ENCODE measurements at regions not wholly inside any gene's neighbourhood (a gene's known extent, or its start where the extent isn't known, plus 50 kb on each side); places are given as distances from the start of the nearest gene placed in this dataset.
"Not testable (repeated sequence)": the region's sequence is repeated elsewhere in the genome, so short reads cannot be mapped to it uniquely, and the experiment has no call there.

DNA sequence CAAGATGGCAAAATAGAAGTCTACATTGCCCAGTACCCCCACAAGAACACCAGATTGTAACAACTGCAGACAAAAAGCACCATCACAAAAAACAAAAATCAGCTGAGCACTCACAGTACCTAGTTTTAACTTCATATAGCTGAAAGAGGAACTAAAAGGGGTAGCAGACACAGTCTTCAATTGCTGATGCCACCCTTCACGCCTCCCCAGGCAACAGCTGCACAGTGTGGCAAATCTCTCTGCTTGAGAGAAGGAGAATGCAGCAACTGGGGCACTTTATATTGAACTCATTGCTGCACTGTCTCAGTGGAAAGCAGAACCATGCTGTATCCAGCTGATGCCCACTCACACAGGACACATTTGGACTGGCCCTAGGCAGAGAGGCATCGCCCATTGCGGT is 2714.5 kb upstream of the PCDH20 start:
- no peaks in the 10 kb centered on the region for H3K27me3 Mint-ChIP-seq
- no peak overlapping the region for H3K4me3 Mint-ChIP-seq (ENCODE audit: low read depth)
- no peak for DNase-seq (ENCODE audit: low spot score, unreplicated experiment)
- peaks cover 5% of the 10 kb centered on the region for H3K9me3 Mint-ChIP-seq (ENCODE audit: low read depth)
- no peak overlapping the region for H3K27ac Mint-ChIP-seq
- TF ChIP-seq, protein P1, sequence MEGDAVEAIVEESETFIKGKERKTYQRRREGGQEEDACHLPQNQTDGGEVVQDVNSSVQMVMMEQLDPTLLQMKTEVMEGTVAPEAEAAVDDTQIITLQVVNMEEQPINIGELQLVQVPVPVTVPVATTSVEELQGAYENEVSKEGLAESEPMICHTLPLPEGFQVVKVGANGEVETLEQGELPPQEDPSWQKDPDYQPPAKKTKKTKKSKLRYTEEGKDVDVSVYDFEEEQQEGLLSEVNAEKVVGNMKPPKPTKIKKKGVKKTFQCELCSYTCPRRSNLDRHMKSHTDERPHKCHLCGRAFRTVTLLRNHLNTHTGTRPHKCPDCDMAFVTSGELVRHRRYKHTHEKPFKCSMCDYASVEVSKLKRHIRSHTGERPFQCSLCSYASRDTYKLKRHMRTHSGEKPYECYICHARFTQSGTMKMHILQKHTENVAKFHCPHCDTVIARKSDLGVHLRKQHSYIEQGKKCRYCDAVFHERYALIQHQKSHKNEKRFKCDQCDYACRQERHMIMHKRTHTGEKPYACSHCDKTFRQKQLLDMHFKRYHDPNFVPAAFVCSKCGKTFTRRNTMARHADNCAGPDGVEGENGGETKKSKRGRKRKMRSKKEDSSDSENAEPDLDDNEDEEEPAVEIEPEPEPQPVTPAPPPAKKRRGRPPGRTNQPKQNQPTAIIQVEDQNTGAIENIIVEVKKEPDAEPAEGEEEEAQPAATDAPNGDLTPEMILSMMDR (IDR thresholded peaks at IDR 0.05; ENCODE audit: unreplicated experiment): no peak
- no peaks in the 10 kb centered on the region for H3K4me1 Mint-ChIP-seq (ENCODE audit: low read depth)
- H3K36me3 Mint-ChIP-seq (ENCODE audit: insufficient read depth): no peaks in the 10 kb centered on the region

GRCh38 chr13:64127856-64128255 is 2712.2 kb upstream of the PCDH20 start:
- Mint-ChIP-seq H3K27me3 (no peaks in the 10 kb centered on the region), H3K4me1 (ENCODE audit: low read depth) (no peaks in the 10 kb centered on the region), H3K27ac (no peak overlapping the region), H3K4me3 (ENCODE audit: low read depth) (no peak overlapping the region), H3K9me3 (ENCODE audit: low read depth) (no peaks in the 10 kb centered on the region), H3K36me3 (ENCODE audit: insufficient read depth) (no peaks in the 10 kb centered on the region)
- TF ChIP-seq, protein P1 (IDR thresholded peaks at IDR 0.05; ENCODE audit: unreplicated experiment): no peak
- no peak for DNase-seq (ENCODE audit: low spot score, unreplicated experiment)

DNA sequence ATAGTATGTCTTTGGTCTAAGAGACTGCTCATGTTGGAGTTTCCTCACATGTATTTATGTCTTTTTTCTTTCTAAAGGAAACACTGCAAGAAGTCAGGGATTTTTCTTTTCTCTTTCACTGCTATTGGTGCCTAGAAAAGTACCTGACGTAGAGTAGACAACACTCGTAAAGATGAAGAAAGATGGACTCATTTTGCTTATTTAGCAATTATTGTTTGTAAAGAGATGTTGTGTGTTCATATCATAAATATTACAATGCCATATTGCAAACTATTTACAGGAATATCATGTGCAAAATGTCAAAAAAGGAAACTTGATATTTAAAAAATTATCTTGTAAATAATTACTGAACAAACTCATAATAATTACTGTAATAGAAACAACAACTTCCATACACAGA is 2711.5 kb upstream of the PCDH20 start:
- no peaks in the 10 kb centered on the region for H3K36me3 Mint-ChIP-seq (ENCODE audit: insufficient read depth)
- H3K4me1 Mint-ChIP-seq (ENCODE audit: low read depth): no peaks in the 10 kb centered on the region
- TF ChIP-seq, protein P1 (IDR thresholded peaks at IDR 0.05; ENCODE audit: unreplicated experiment): no peak
- DNase-seq (ENCODE audit: low spot score, unreplicated experiment): no peak
- H3K27me3 Mint-ChIP-seq: no peaks in the 10 kb centered on the region
- no peaks in the 10 kb centered on the region for H3K9me3 Mint-ChIP-seq (ENCODE audit: low read depth)
- no peak overlapping the region for H3K27ac Mint-ChIP-seq
- no peak overlapping the region for H3K4me3 Mint-ChIP-seq (ENCODE audit: low read depth)

GRCh38 chr13:64121023-64121709 is 2705.5 kb upstream of the PCDH20 start:
- H3K9me3 Mint-ChIP-seq (ENCODE audit: low read depth): peaks cover 23% of the 10 kb centered on the region
- not testable (repeated sequence) for H3K36me3 Mint-ChIP-seq (ENCODE audit: insufficient read depth); H3K27me3 Mint-ChIP-seq; H3K4me1 Mint-ChIP-seq (ENCODE audit: low read depth); H3K4me3 Mint-ChIP-seq (ENCODE audit: low read depth); H3K27ac Mint-ChIP-seq; DNase-seq (ENCODE audit: low spot score, unreplicated experiment)

DNA sequence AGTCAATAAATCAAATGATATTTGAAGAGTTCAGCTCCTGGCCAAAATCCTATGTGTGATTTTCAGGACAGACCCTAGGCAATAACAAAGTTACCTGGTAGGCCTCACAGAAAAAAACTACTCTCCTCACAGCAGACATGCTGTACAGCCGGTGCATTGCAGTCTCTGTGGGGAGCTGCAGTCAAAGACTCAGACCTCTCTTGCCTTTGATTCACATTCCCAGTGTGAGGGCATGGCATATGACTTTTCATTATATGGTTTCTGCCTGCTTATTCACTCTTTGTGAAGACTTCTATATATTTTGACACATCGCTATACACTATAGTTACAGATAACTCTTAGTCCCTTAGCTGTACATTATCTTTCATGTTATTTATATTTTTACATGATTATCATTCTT is 2684.3 kb upstream of the PCDH20 start:
- H3K9me3 Mint-ChIP-seq (ENCODE audit: low read depth): no peaks in the 10 kb centered on the region
- no peaks in the 10 kb centered on the region for H3K36me3 Mint-ChIP-seq (ENCODE audit: insufficient read depth)
- H3K4me3 Mint-ChIP-seq (ENCODE audit: low read depth): no peak overlapping the region
- H3K27me3 Mint-ChIP-seq: no peaks in the 10 kb centered on the region
- TF ChIP-seq, protein P1 (IDR thresholded peaks at IDR 0.05; ENCODE audit: unreplicated experiment): no peak
- DNase-seq (ENCODE audit: low spot score, unreplicated experiment): no peak
- no peak overlapping the region for H3K27ac Mint-ChIP-seq
- no peaks in the 10 kb centered on the region for H3K4me1 Mint-ChIP-seq (ENCODE audit: low read depth)

DNA sequence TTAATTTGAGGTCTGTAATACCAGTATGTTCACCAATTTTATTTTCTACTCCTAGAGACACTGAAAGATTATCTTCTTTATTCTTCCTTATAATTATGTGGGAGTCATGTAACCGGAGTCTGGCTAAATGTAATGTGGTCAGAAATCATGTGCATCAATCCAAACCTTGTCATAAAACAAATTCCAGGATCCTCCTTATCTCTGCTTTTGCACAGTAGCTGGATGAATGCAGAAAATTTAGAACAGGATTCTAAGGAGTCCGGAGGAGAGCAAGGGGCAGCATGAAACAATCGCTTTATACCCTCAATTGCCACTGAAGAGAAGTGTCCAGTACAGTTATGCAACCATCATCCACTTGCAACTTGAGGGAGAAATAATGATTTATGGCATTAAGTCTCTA is 2674.7 kb upstream of the PCDH20 start:
- no peak overlapping the region for H3K27ac Mint-ChIP-seq
- no peaks in the 10 kb centered on the region for H3K27me3 Mint-ChIP-seq
- no peak overlapping the region for H3K4me3 Mint-ChIP-seq (ENCODE audit: low read depth)
- no peaks in the 10 kb centered on the region for H3K4me1 Mint-ChIP-seq (ENCODE audit: low read depth)
- no peak for DNase-seq (ENCODE audit: low spot score, unreplicated experiment)
- no peaks in the 10 kb centered on the region for H3K9me3 Mint-ChIP-seq (ENCODE audit: low read depth)
- TF ChIP-seq, protein P1 (IDR thresholded peaks at IDR 0.05; ENCODE audit: unreplicated experiment): no peak
- H3K36me3 Mint-ChIP-seq (ENCODE audit: insufficient read depth): no peaks in the 10 kb centered on the region
